IPS-18c (cell line): ENCODE measurements at regions not wholly inside any gene's neighbourhood (a gene's known extent, or its start where the extent isn't known, plus 50 kb on each side); places are given as distances from the start of the nearest gene placed in this dataset.

Source experiments
- H3K4me3 ChIP-seq: 2 replicates; pipeline ENCODE4 v1.7.0; 2013; ENCODE audit warnings: low read depth, mild to moderate bottlenecking, low read length, moderate library complexity; ENCODE audit not compliant: insufficient read depth
- H3K9me3 ChIP-seq: one replicate; pipeline ENCODE4 v1.6.1; 2013; ENCODE audit warnings: mild to moderate bottlenecking, low read length, moderate library complexity; ENCODE audit not compliant: control insufficient read depth, insufficient read depth

GRCh38 chr12:115235880-115236279 lies 551.9 kb upstream of the TBX3 start:
- Histone ChIP-seq H3K4me3 (no peak overlapping the region), H3K9me3 (no peaks in the 10 kb centered on the region)

DNA sequence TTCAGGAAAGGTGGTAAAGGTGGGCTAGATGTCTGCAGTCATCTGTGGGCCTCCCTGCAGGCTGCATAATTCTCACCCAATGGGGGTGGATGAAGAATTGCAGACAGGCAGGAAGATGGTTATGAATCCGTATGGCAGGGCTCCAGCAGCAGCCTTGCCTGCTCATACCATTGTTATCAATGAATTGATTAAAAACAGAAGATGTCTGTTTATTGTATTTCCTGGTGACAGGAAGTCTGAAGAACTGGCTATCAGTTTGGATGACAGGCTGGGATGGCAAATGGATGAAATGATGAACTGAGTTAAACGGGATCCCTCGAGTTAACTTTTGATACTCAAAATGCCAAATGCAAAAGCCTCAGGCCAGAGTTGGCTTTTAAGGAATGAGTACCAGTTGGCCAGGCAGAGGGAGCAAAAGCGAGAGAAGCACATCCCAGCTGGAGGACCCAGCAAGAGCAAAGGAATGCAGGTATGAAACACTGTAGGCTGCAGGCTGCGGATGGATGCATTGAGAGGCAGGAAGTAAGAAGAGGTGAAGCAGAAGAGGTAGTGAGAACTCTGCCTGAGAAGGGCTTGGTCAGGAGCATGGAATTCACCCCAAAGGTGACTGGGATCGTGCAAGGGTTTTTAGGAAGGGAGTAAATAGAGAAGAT lies 550.0 kb upstream of the TBX3 start:
- no peaks in the 10 kb centered on the region for H3K9me3 ChIP-seq
- no peak overlapping the region for H3K4me3 ChIP-seq

DNA sequence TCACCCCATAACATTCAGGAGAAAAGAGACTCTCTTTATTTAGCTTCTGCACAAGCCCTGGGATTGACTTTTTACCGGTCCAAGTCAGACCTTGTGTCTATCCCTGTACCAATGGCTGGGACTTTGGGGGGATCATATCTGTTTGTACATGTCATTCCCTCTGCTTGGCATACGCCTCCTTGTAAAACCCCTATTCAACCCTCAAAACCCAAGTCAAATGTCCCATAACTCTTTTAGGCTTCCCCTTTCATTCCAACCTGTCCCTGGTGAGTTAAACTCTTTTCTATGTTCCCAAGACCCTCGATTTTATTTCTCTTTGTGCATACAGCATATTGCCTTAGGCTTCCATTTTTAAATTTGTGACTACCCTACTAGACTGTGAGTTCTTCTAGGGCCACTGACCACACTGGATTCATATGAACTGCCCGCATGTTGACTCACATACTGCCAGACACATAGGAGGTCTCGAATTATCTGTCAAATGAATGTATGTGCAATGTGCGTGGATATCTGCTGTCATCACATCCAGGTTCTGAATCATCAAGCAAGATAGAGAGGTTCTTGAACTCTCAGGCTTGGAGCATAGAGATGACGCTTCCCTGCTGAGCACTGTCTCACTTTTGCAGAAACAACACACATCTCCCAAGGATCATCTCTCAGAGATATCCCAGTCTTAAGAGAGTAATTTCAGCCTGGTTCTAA lies 548.6 kb upstream of the TBX3 start:
- Histone ChIP-seq H3K9me3 (no peaks in the 10 kb centered on the region), H3K4me3 (no peak overlapping the region)

- no peak overlapping the region for H3K4me3 ChIP-seq
- no peaks in the 10 kb centered on the region for H3K9me3 ChIP-seq
These were observed 546.6 kb upstream of the TBX3 start for GRCh38 chr12:115230606-115231005.

DNA sequence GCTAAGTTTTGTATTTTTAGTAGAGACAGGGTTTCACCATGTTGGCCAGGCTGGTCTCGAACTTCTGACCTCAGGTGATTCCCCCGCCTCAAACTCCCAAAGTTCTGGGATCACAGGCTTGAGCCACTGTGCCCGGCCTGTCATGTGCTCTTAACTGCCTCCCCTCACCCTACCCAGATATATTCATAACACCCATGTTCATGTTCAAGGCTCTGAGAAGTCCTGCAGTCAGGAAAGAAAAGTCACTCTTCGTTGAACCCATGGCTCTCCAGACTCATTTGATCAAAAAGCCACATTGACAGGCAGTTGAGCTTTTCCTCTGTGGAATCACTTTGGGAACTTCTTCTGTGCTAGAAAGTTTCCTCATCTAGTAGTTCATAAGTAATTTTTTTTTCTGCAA lies 545.5 kb upstream of the TBX3 start:
- H3K4me3 ChIP-seq, result no peak overlapping the region
- no peaks in the 10 kb centered on the region for H3K9me3 ChIP-seq

- Histone ChIP-seq H3K4me3 (no peak overlapping the region), H3K9me3 (no peaks in the 10 kb centered on the region)
These were observed 544.5 kb upstream of the TBX3 start for GRCh38 chr12:115228434-115228833.

DNA sequence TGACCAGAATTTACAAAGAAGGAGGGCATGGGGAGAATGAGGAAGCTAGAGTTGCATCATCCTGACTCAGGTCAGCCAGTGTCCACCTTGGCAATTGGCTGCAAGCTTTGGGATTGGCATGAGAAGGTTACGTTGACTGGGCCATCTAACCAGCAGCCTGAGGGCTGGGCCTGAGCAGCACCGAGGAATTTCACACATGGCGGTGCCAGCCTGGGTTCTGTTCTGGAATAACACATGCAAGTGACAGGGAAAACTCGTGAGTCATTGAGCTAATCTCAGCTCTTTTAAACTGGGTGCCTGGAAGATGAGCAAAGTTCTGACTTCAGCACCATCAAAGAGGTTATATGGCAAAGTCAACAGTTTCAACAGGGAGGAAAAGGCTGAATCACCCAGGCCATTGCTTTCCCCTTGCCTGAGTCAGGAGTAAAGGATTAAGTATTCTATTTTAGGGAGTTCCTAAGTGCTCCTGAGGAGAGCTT lies 543.2 kb upstream of the TBX3 start:
- Histone ChIP-seq H3K4me3 (no peak overlapping the region), H3K9me3 (no peaks in the 10 kb centered on the region)

- H3K4me3 ChIP-seq, result no peak overlapping the region
- no peaks in the 10 kb centered on the region for H3K9me3 ChIP-seq
These were observed 541.9 kb upstream of the TBX3 start for GRCh38 chr12:115225845-115226244.

DNA sequence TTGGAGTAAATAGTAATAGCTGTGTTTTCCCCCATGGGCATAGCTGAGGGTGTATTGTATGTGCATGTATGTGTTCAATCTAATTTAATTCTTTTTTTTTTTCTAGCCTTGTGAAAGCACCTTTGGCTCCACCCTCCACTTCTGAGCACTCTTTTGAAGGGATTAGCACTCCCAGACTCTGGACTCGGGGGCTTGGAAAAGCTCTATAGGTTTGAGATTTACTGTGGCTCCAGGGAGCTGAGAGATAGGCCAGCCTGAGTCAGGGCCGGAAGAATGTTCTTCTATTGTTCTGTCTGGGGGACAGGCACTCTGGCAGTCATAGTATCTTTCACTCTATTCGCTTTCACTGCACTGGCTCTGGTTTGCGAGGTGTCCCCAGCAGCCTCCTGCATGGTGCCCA lies 540.0 kb upstream of the TBX3 start:
- Histone ChIP-seq H3K9me3 (no peaks in the 10 kb centered on the region), H3K4me3 (no peak overlapping the region)

GRCh38 chr12:115223322-115223721 lies 539.3 kb upstream of the TBX3 start:
- no peaks in the 10 kb centered on the region for H3K9me3 ChIP-seq
- no peak overlapping the region for H3K4me3 ChIP-seq

DNA sequence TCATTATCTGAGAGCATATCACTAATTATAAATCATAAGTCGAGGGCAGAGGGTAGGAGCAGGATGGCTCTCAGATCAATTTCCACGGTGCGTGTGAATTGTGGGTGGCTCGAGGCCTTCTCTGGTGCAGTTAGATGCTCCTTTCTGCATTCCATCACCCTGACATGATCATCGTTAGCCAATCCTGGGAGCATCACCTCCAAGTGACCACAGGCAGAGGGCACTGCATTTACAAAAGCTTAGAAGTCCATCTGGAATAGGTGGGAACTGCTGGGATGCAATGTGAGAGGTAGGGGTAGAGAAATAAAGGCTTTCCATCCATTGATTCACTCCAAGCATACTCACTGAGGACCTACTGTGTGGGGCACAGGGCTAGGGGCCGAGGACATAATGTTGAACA lies 538.2 kb upstream of the TBX3 start:
- no peak overlapping the region for H3K4me3 ChIP-seq
- H3K9me3 ChIP-seq, result no peaks in the 10 kb centered on the region

DNA sequence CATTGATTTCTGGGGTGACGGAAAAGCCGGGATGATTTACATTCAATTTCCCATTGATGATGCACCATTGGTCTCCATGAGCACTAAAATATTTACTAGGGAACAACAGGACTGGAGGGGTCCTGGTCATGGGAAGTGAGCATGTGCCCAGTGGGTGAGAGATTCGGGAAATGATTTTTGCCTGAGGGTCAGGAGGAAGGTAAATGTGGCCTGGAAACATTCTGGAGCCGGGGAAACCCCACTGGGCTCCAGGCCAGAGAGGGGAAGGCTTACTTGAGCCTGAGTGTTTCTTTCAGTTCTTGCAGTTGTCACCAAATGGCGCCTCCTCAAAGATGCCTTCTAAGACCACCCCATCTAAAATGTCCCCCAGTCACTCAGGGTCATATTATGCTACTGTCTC lies 532.3 kb upstream of the TBX3 start:
- H3K9me3 ChIP-seq, result no peaks in the 10 kb centered on the region
- H3K4me3 ChIP-seq, result no peak overlapping the region

- H3K9me3 ChIP-seq, result no peaks in the 10 kb centered on the region
- no peak overlapping the region for H3K4me3 ChIP-seq
These were observed 531.6 kb upstream of the TBX3 start for GRCh38 chr12:115215544-115215943.

GRCh38 chr12:115213538-115214016 lies 529.6 kb upstream of the TBX3 start:
- Histone ChIP-seq H3K9me3 (no peaks in the 10 kb centered on the region), H3K4me3 (no peak overlapping the region)

GRCh38 chr12:115213118-115213517 lies 529.1 kb upstream of the TBX3 start:
- H3K9me3 ChIP-seq, result no peaks in the 10 kb centered on the region
- H3K4me3 ChIP-seq, result no peak overlapping the region

DNA sequence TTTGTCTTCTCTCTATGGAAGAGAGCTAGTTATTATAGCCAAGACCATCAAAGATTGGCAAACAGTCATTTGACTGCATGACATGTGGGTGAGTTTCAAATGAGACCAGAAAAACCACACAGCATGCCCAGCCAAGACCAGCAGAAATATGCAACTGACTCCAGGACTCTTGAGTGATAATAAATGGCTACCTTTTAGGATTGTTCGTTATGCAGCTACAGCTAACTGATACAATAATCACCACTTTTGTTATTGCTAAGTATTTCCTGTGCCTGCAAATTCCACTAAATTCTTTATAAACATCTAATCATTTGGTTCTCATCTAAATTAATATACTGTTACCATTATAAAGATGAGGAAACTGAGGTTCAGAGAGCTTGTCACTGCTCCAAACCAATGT lies 528.4 kb upstream of the TBX3 start:
- Histone ChIP-seq H3K4me3 (no peak overlapping the region), H3K9me3 (no peaks in the 10 kb centered on the region)

GRCh38 chr12:115210533-115211252 lies 526.7 kb upstream of the TBX3 start:
- no peak overlapping the region for H3K4me3 ChIP-seq
- no peaks in the 10 kb centered on the region for H3K9me3 ChIP-seq

- Histone ChIP-seq H3K9me3 (no peaks in the 10 kb centered on the region), H3K4me3 (no peak overlapping the region)
These were observed 525.3 kb upstream of the TBX3 start for GRCh38 chr12:115209230-115209629.
